Fibroblast of lung (primary cell): ENCODE measurements at regions not wholly inside any gene's neighbourhood (a gene's known extent, or its start where the extent isn't known, plus 50 kb on each side); places are given as distances from the start of the nearest gene placed in this dataset.

ENCODE experiments used
- CTCF ChIP-seq, 2 donors: IDR thresholded peaks in 1 of 2; conservative IDR thresholded peaks in 1 of 2; 1 replicate in 1 of 2; 2 replicates in 1 of 2; pipeline ENCODE4 v1.5.1; 2011 to 2012; ENCODE audit warnings: low read length in 2 of 2, control low read depth in 1 of 2, inconsistent platforms in 1 of 2, low read depth in 1 of 2, mild to moderate bottlenecking in 1 of 2
- EZH2 ChIP-seq: IDR thresholded peaks from 2 replicates; pipeline ENCODE4 v1.5.1; 2012; ENCODE audit warnings: low read length, control low read depth, mild to moderate bottlenecking; ENCODE audit errors: missing control alignments

- TF ChIP-seq CTCF (conservative IDR thresholded peaks at IDR 0.05 in 1 of 2, IDR thresholded peaks at IDR 0.05 in 1 of 2; ENCODE audit: low read depth in 1 of 2, low read length in 2 of 2), result no peak
- TF ChIP-seq EZH2, result no peak
These were observed 76.2 kb downstream of the MRPL46 start for GRCh38 chr15:88391006-88391405.
